OCI-LY7 (cell line): ENCODE measurements at regions not wholly inside any gene's neighbourhood (a gene's known extent, or its start where the extent isn't known, plus 50 kb on each side); places are given as distances from the start of the nearest gene placed in this dataset.

Source experiments
- BruUV-seq: library from RNA; stranded (reverse); fragments of 400-500 nt; replicated peaks from 2 replicates; lab custom pipeline; 2021; lab: Mats Ljungman, UMichigan
- CTCF ChIA-PET: fragments of 300-600 bp; sonication (Branson Sonifier 250); formaldehyde crosslinking; loops from one replicate; lab custom pipeline; 2022; ENCODE audit warnings: antibody characterized with exemption; ENCODE audit not compliant: unreplicated experiment; lab: Charles Lee
- POLR2A ChIA-PET: fragments of 300-600 bp; sonication (Branson Sonifier 250); formaldehyde crosslinking; loops from one replicate; lab custom pipeline; 2022; ENCODE audit warnings: antibody characterized with exemption; lab: Charles Lee
- DNase-seq: peaks from one replicate; pipeline ENCODE4 v3.0.0-alpha.2; 2015; ENCODE audit warnings: low spot score
- H2AFZ ChIP-seq: fragments of 200-600 bp; sonication (generic), shearing (Covaris generic); 2 replicates; pipeline ENCODE4 v1.6.1; 2014; ENCODE audit warnings: mild to moderate bottlenecking, antibody characterized with exemption, low read length, moderate library complexity
- H3K27ac ChIP-seq: fragments of 200-600 bp; sonication (generic); 2 replicates; pipeline ENCODE4 v1.5.1; 2014; ENCODE audit warnings: mixed run types, low read depth, mild to moderate bottlenecking, moderate library complexity, low read length, inconsistent platforms; ENCODE audit not compliant: poor library complexity, severe bottlenecking
- H3K36me3 ChIP-seq: fragments of 200-600 bp; sonication (generic); 2 replicates; pipeline ENCODE4 v1.6.1; 2014; ENCODE audit warnings: mild to moderate bottlenecking, antibody characterized with exemption, low read length, moderate library complexity, mixed read lengths; ENCODE audit not compliant: insufficient read depth
- H3K4me1 ChIP-seq: fragments of 200-600 bp; sonication (generic); 2 replicates; pipeline ENCODE4 v1.5.1; 2014; ENCODE audit warnings: mild to moderate bottlenecking, low read length; ENCODE audit not compliant: insufficient read depth, poor library complexity, severe bottlenecking
- H3K4me2 ChIP-seq: fragments of 200-600 bp; sonication (generic); 2 replicates; pipeline ENCODE4 v1.6.1; 2014; ENCODE audit warnings: mild to moderate bottlenecking, low read length
- H3K4me3 ChIP-seq: fragments of 200-600 bp; sonication (generic); 2 replicates; pipeline ENCODE4 v1.5.1; 2014; ENCODE audit warnings: mild to moderate bottlenecking, low read depth, low read length; ENCODE audit not compliant: poor library complexity, severe bottlenecking
- H3K79me2 ChIP-seq: fragments of 200-600 bp; sonication (generic); 2 replicates; pipeline ENCODE4 v1.6.1; 2016; ENCODE audit warnings: low read depth, mild to moderate bottlenecking, low read length, moderate library complexity, mixed read lengths; ENCODE audit not compliant: insufficient read depth
- H3K9me2 ChIP-seq: fragments of 200-600 bp; sonication (generic); 2 replicates; pipeline ENCODE4 v1.6.1; 2016; ENCODE audit warnings: mild to moderate bottlenecking, low read length, mixed read lengths; ENCODE audit not compliant: insufficient read depth
- H3K9me3 ChIP-seq: fragments of 200-600 bp; sonication (generic); 2 replicates; pipeline ENCODE4 v1.6.1; 2014; ENCODE audit warnings: mild to moderate bottlenecking, mixed run types, low read length, mixed read lengths
- H4K20me1 ChIP-seq: fragments of 200-600 bp; sonication (generic); 2 replicates; pipeline ENCODE4 v1.6.1; 2014; ENCODE audit warnings: mild to moderate bottlenecking, antibody characterized with exemption, low read length, moderate library complexity, mixed read lengths; ENCODE audit not compliant: insufficient read depth
- CTCF ChIP-seq: fragments of 200-600 bp; sonication (generic); conservative IDR thresholded peaks from 2 replicates; pipeline ENCODE4 v1.5.1; 2014; ENCODE audit warnings: mild to moderate bottlenecking, antibody characterized with exemption, low read length, moderate library complexity, mixed read lengths
- EZH2phosphoT487 ChIP-seq: fragments of 200-600 bp; sonication (generic); IDR thresholded peaks from 2 replicates; pipeline ENCODE4 v1.6.1; 2018; ENCODE audit warnings: low read depth, borderline replicate concordance, mild to moderate bottlenecking, mixed run types, antibody characterized with exemption, low read length, moderate library complexity, mixed read lengths
- intact Hi-C: fragments of 100-400 bp; cut with micrococcal nuclease; formaldehyde crosslinking; loops from one replicate; pipeline ENCODE4 v1.10.0; 2022; ENCODE audit not compliant: unreplicated experiment

- H3K9me2 ChIP-seq, result no peaks in the 10 kb centered on the region
- H3K4me3 ChIP-seq, result peak overlapping the region; percentile 18
- peaks cover 17% of the 10 kb centered on the region for H3K4me1 ChIP-seq
- H3K36me3 ChIP-seq, result no peaks in the 10 kb centered on the region
- peak overlapping the region; percentile 53 for H3K4me2 ChIP-seq
- BruUV-seq, result no TSS peak
- POLR2A ChIA-PET, result no interaction called here
- no peaks in the 10 kb centered on the region for H4K20me1 ChIP-seq
- peak; percentile 33 for DNase-seq
- intact Hi-C loops, result no loop called here
- CTCF ChIA-PET, result no interaction called here
- TF ChIP-seq CTCF, result no peak
- TF ChIP-seq EZH2phosphoT487, result no peak
- peak overlapping the region; percentile 16; the same call in 1 of the 2 replicates for H2AFZ ChIP-seq
- H3K79me2 ChIP-seq, result no peaks in the 10 kb centered on the region
- no peaks in the 10 kb centered on the region for H3K9me3 ChIP-seq
- H3K27ac ChIP-seq, result peak overlapping the region; percentile 53
These were observed 278.2 kb upstream of the SFSWAP start for GRCh38 chr12:131432532-131433260.

GRCh38 chr12:131434208-131435125, 276.4 kb upstream of the SFSWAP start:
- Histone ChIP-seq H3K36me3 (no peaks in the 10 kb centered on the region), H4K20me1 (no peaks in the 10 kb centered on the region), H2AFZ (no peak overlapping the region), H3K79me2 (no peaks in the 10 kb centered on the region), H3K27ac (no peak overlapping the region), H3K4me2 (no peak overlapping the region), H3K4me3 (no peak overlapping the region), H3K4me1 (peaks cover 17% of the 10 kb centered on the region), H3K9me3 (no peaks in the 10 kb centered on the region), H3K9me2 (no peaks in the 10 kb centered on the region)
- intact Hi-C loops, result no loop called here
- no peak for TF ChIP-seq EZH2phosphoT487
- TF ChIP-seq CTCF, result no peak
- CTCF ChIA-PET, result no interaction called here
- POLR2A ChIA-PET, result no interaction called here
- no peak for DNase-seq
- no TSS peak for BruUV-seq
